Activated naive CD4-positive, alpha-beta T cell treated with anti-CD3 and anti-CD28 coated beads for 36 hours (primary cell): ENCODE measurements at regions not wholly inside any gene's neighbourhood (a gene's known extent, or its start where the extent isn't known, plus 50 kb on each side); places are given as distances from the start of the nearest gene placed in this dataset.

ENCODE experiments used
- CTCF ChIA-PET: fragments of 350-600 bp; sonication (Branson Sonifier 250); formaldehyde crosslinking; loops from one replicate; lab custom pipeline; 2021; ENCODE audit warnings: antibody characterized with exemption; lab: Charles Lee
- DNase-seq: peaks from one replicate; pipeline ENCODE4 v3.0.0-alpha.2; 2020
- H3K27ac Mint-ChIP-seq: one replicate; pipeline ENCODE4 v1.8.0; 2021; ENCODE audit warnings: mild to moderate bottlenecking, mixed read lengths
- H3K27me3 Mint-ChIP-seq: one replicate; pipeline ENCODE4 v1.8.0; 2021; ENCODE audit warnings: low read depth, mixed read lengths
- H3K36me3 Mint-ChIP-seq: one replicate; pipeline ENCODE4 v1.8.0; 2021; ENCODE audit warnings: low read depth, mixed read lengths
- H3K4me1 Mint-ChIP-seq: one replicate; pipeline ENCODE4 v1.8.0; 2021; ENCODE audit warnings: low read depth, mixed read lengths
- H3K4me3 Mint-ChIP-seq: one replicate; pipeline ENCODE4 v1.8.0; 2021; ENCODE audit warnings: mild to moderate bottlenecking, moderate library complexity, mixed read lengths
- H3K9me3 Mint-ChIP-seq: one replicate; pipeline ENCODE4 v1.8.0; 2021; ENCODE audit warnings: mixed read lengths
- intact Hi-C: fragments of 100-400 bp; cut with micrococcal nuclease; formaldehyde crosslinking; loops from one replicate; pipeline ENCODE4 v1.15.1; 2023

DNA sequence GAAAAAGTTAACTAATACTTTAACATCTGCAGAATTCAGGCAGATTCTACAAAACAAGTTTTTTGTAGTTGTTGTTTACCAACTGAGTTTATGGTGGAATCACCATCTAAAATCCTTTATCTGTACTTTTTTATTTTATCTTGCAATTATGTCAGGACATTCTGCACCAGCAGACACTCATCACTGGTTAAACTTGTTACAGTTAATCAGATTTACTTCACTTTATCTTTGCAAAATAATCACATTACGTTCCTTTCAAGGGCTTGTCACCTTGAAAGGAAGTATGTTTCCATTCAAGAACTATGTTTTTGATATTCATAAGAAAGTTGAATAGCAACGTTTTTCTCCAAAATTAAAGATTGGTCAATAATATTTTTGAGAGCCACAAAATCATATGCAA lies 796.6 kb upstream of the ROBO1 start:
- Mint-ChIP-seq H3K4me3 (no peak overlapping the region), H3K4me1 (no peaks in the 10 kb centered on the region), H3K36me3 (no peaks in the 10 kb centered on the region), H3K27me3 (no peaks in the 10 kb centered on the region), H3K9me3 (peaks cover 7% of the 10 kb centered on the region), H3K27ac (no peak overlapping the region)
- intact Hi-C loops = no loop called here
- CTCF ChIA-PET = no interaction called here
- no peak for DNase-seq

DNA sequence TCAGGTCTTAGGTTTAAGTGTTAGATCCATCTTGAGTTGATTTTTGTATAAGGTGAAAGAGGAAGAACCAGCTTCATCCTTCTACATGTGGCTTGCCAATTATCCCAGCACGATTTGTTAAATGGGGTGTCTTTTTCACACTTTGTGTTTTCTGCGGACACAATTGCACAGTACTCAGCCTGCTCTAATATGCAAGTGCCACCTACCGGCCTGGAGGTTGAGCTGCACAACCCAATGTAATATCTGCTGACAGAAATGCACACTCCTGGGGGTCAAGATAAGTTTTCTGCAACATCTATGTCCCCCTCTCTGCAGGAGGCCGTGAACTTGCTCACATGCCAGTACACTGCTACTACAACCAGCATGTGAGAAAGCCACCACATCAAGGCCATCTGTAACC lies 791.9 kb upstream of the ROBO1 start:
- H3K4me1 Mint-ChIP-seq = no peaks in the 10 kb centered on the region
- H3K27ac Mint-ChIP-seq = no peak overlapping the region
- H3K4me3 Mint-ChIP-seq = no peak overlapping the region
- H3K36me3 Mint-ChIP-seq = no peaks in the 10 kb centered on the region
- peaks cover 12% of the 10 kb centered on the region for H3K9me3 Mint-ChIP-seq
- CTCF ChIA-PET = no interaction called here
- DNase-seq = no peak
- intact Hi-C loops = no loop called here
- H3K27me3 Mint-ChIP-seq = no peaks in the 10 kb centered on the region

DNA sequence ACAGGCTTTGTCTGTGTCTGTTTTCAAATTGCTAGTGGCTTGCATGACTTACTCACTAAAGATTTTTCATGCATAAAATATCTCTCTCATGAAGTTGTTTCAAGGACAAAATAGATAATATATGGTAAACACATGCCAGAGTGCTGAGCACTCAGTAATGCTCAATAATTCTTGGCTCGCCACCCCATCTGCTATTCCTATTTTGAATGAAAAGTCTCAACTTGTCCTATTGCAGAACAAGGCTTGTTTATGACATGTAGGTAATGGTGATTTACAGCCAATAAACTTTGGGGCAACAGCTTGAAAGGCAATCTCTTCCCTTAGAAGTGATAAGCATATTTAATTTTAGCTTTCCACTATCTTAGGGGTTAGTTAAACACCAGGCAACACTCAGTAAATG lies 789.0 kb upstream of the ROBO1 start:
- peaks cover 10% of the 10 kb centered on the region for H3K9me3 Mint-ChIP-seq

DNA sequence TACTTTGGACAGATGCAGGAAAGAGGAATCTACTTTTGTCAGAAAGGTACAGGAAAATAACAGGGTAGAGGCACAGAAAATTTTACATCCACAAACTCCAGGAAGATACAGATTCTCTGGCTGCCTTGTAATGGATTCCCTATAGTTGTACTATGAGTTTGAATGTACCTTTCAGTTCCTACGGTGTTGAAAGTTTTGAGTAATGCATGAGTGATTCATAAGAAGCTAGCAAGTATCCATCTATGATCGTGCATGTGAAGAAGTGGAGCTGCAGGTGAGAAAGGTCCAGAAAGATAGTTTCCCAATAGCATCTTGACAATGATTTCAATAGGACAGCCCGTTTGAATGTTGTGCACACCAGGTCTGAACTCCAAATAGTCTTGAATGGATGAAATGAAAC lies 786.5 kb upstream of the ROBO1 start:
- Mint-ChIP-seq H3K36me3 (no peaks in the 10 kb centered on the region), H3K27ac (no peak overlapping the region), H3K4me3 (no peak overlapping the region), H3K9me3 (peaks cover 6% of the 10 kb centered on the region), H3K4me1 (no peaks in the 10 kb centered on the region), H3K27me3 (no peaks in the 10 kb centered on the region)
- intact Hi-C loops = no loop called here
- no peak for DNase-seq
- CTCF ChIA-PET = no interaction called here

More for the DNA sequence above, 789.0 kb upstream of the ROBO1 start:
- DNase-seq = no peak
- intact Hi-C loops = no loop called here
- Mint-ChIP-seq H3K36me3 (no peaks in the 10 kb centered on the region), H3K27ac (no peak overlapping the region), H3K27me3 (no peaks in the 10 kb centered on the region), H3K4me3 (no peak overlapping the region), H3K4me1 (no peaks in the 10 kb centered on the region)
- CTCF ChIA-PET = no interaction called here

DNA sequence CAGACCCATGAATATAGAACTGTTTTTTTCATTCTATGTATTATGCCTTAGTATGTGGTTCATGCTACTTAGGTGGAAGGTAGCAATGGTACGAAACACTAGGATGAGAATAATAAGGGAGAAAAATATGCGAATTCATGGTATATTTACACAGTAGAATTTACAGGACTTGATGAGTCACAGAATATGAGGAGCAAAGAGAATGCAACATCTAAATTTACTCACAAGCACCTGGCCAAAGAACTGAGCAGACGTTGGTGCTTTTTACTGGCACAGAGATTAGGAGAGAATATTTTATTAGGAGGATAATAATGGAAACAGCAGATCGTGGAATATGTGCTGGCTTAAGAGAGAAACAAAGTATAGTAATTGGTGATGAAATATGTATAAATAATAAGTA lies 785.4 kb upstream of the ROBO1 start:
- Mint-ChIP-seq H3K36me3 (no peaks in the 10 kb centered on the region), H3K27ac (no peak overlapping the region), H3K4me1 (no peaks in the 10 kb centered on the region), H3K9me3 (peaks cover 2% of the 10 kb centered on the region), H3K27me3 (no peaks in the 10 kb centered on the region), H3K4me3 (no peak overlapping the region)
- DNase-seq = no peak
- CTCF ChIA-PET = no interaction called here
- intact Hi-C loops = no loop called here

DNA sequence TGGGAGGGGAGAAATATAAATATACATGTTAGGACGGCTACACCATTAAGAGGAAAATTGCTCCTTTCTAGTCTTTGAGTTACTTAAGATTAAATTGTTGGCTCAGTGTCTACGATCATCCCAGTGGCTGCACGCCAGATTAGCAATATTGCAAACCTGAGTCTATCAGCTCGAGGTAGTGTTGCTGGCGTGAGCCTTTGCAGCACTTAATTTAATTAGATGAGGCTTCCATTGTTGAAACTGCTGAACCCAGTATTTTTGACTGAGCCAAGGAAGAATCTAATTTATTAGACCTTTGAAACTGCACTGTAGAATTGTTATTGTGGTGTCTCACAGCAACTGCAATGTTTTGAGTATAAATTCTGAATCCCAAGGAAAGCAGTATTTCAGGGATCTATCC lies 782.4 kb upstream of the ROBO1 start:
- H3K4me3 Mint-ChIP-seq = no peak overlapping the region
- intact Hi-C loops = no loop called here
- no peak overlapping the region for H3K27ac Mint-ChIP-seq
- H3K36me3 Mint-ChIP-seq = no peaks in the 10 kb centered on the region
- H3K27me3 Mint-ChIP-seq = no peaks in the 10 kb centered on the region
- no peaks in the 10 kb centered on the region for H3K4me1 Mint-ChIP-seq
- CTCF ChIA-PET = no interaction called here
- H3K9me3 Mint-ChIP-seq = peaks cover 4% of the 10 kb centered on the region
- DNase-seq = no peak

DNA sequence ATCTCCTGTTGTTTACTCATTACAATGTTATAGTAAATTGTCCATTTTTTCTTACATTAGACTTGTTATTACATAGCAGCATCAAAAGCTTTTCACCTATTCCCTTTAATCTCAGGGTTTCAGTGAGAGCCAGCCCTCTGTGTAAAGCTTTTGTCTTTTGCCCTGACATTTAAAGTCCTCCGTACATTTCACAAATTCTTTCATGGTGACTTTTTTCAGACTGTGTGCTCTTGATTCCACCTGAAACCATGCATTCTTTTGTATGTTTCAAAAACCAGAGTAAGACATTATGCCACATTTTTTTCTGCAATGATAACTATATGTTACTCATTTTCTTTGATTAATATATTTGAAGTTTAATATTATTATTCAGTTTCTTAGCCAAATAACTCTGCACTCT lies 781.4 kb upstream of the ROBO1 start:
- CTCF ChIA-PET = no interaction called here
- intact Hi-C loops = no loop called here
- Mint-ChIP-seq H3K4me3 (no peak overlapping the region), H3K27me3 (no peaks in the 10 kb centered on the region), H3K9me3 (peaks cover 7% of the 10 kb centered on the region), H3K36me3 (no peaks in the 10 kb centered on the region), H3K4me1 (no peaks in the 10 kb centered on the region), H3K27ac (no peak overlapping the region)
- no peak for DNase-seq

DNA sequence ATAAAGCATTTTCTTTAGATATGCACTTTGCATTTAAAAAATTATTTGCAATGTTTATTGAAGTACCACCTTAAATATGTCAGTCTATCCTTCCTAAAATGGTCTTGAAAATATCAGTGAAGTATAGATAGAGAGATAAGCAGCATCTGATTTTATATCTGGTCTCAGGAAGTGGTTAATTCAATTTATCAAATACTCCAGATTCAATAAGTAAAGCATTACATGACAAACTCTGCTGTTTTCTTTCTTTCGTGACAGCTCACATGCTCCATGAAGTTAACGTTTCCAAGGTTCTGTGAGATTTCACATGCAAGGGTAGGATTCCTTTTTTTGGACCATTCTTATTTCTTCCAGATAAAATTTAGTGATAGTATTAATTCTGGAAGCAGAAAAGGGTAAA lies 775.4 kb upstream of the ROBO1 start:
- Mint-ChIP-seq H3K9me3 (peaks cover 6% of the 10 kb centered on the region), H3K4me3 (no peak overlapping the region), H3K27me3 (no peaks in the 10 kb centered on the region), H3K36me3 (no peaks in the 10 kb centered on the region), H3K4me1 (no peaks in the 10 kb centered on the region), H3K27ac (no peak overlapping the region)
- CTCF ChIA-PET = no interaction called here
- intact Hi-C loops = no loop called here
- DNase-seq = no peak

DNA sequence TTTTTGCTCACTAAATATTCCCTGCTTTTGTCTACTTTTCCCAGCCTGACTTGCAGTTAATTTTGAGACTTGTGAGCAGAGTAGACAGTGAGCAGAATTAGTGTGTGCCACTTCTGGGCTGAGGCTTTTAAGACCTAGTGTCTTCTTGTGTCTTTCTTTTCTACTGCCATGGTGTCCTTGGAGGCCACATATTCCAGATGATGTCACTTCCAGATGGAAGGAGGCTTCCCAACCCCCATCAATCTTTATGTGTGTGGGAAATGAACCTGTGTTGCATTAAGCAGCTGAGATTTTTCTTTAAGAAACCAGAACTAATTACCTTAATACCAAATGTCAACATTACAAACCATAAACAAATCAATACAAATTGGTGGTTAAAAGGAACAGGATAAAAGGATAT lies 774.7 kb upstream of the ROBO1 start:
- Mint-ChIP-seq H3K4me1 (no peaks in the 10 kb centered on the region), H3K9me3 (peaks cover 6% of the 10 kb centered on the region), H3K27ac (no peak overlapping the region), H3K27me3 (no peaks in the 10 kb centered on the region), H3K4me3 (no peak overlapping the region), H3K36me3 (no peaks in the 10 kb centered on the region)
- intact Hi-C loops = no loop called here
- CTCF ChIA-PET = no interaction called here
- DNase-seq = no peak

DNA sequence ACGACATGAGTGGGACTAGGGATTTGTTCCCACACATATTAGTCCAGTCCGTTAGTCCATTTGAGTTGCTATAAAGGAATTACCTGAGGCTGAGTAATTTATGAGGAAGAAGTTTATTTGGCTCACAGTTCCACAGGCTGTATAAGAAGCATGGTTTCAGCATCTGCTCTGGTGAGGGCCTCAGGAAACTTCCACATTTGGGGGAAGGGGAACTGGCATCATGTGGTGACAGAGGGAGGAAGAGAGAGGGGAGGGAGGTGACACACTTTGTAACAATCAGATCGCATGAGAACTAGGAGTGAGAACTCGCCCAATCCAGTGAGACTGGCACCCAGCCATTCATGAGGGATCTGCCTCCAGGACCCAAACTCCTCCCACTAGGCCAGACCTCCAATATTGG lies 769.9 kb upstream of the ROBO1 start:
- H3K4me1 Mint-ChIP-seq = no peaks in the 10 kb centered on the region
- H3K4me3 Mint-ChIP-seq = no peak overlapping the region
- peaks cover 7% of the 10 kb centered on the region for H3K9me3 Mint-ChIP-seq
- H3K27me3 Mint-ChIP-seq = no peaks in the 10 kb centered on the region
- no peaks in the 10 kb centered on the region for H3K36me3 Mint-ChIP-seq
- CTCF ChIA-PET = no interaction called here
- DNase-seq = no peak
- no peak overlapping the region for H3K27ac Mint-ChIP-seq
- intact Hi-C loops = no loop called here

DNA sequence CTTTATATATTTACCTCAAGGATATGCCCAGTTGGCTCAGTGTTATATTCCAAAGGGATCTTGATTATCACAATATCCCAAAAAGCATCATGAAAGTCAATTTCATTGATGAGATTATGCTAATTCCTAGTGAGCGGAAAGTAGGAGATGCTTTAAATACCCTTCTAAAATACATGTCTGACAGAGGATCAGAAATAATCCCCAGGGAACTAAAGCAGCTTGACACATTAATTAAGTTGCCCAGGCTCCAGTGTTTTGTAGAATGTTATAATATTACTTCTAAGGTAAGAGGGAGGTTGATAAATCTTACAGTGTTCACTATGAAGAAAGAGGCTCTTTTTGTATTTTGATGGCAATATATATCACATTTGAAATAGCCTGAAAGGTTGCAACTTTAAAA lies 767.5 kb upstream of the ROBO1 start:
- Mint-ChIP-seq H3K36me3 (no peaks in the 10 kb centered on the region), H3K4me1 (no peaks in the 10 kb centered on the region), H3K27ac (no peak overlapping the region), H3K9me3 (peaks cover 8% of the 10 kb centered on the region), H3K4me3 (no peak overlapping the region), H3K27me3 (no peaks in the 10 kb centered on the region)
- CTCF ChIA-PET = no interaction called here
- DNase-seq = no peak
- intact Hi-C loops = no loop called here

DNA sequence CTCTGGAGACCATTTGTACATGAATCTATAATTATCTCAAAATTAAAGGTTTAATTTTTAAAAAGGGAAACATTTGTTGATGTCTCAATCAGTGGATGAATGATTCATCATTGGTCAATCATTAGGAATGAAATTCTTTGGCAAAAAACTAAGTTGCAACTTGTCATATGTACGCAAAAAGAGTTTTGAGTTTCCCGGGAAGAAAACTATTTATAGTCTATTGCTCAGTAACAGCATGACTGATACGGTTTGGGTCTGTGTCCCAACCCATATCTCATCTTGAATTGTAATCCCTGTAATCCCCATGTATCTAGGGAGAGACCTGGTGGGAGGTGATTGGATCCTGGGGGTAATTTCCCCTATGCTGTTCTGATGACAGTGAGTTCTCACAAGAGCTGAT lies 765.8 kb upstream of the ROBO1 start:
- intact Hi-C loops = no loop called here
- CTCF ChIA-PET = no interaction called here
- Mint-ChIP-seq H3K27ac (no peak overlapping the region), H3K4me1 (no peaks in the 10 kb centered on the region), H3K4me3 (no peak overlapping the region), H3K9me3 (peaks cover 13% of the 10 kb centered on the region), H3K27me3 (no peaks in the 10 kb centered on the region), H3K36me3 (no peaks in the 10 kb centered on the region)
- no peak for DNase-seq

DNA sequence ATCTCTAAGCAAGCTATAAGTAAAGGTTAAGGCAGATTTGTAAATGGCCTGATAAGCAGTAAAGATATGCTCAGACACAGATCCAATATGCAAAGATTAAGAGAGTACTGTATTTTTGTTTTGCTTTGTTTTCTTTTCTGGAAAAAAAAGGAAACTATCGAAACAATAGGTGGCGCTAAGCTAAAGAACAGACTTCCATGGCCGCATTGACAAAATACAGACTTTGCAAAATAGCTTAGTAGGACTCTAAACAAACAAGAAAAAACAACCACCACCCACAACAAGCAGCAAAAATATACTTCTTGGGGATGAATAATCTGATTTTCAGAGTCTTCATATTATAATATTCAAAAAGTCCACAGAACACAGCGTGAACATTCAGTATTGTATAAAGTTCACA lies 758.4 kb upstream of the ROBO1 start:
- Mint-ChIP-seq H3K9me3 (peaks cover 18% of the 10 kb centered on the region), H3K27ac (no peak overlapping the region), H3K4me3 (no peak overlapping the region), H3K4me1 (no peaks in the 10 kb centered on the region), H3K36me3 (no peaks in the 10 kb centered on the region), H3K27me3 (no peaks in the 10 kb centered on the region)
- no peak for DNase-seq
- CTCF ChIA-PET = no interaction called here
- intact Hi-C loops = no loop called here

DNA sequence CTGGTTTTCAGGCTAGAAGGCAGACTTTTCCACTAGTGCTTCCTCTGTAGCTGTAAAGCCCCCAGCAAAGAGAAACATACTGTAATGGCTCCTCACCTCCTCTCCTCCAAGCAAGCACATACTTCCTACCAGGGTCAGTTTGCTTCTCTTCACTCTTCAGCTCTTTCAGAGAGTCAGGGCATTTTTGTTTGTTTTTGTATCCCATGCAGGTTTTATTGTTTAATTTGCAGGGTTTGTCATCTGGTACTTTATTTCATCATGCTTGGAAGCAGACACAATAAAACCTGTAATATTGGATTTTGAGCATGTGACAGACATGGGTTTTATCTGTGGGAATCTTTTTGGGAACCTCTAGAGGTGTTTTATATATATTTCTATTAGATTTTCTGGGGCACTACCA lies 753.3 kb upstream of the ROBO1 start:
- Mint-ChIP-seq H3K4me1 (no peaks in the 10 kb centered on the region), H3K27me3 (no peaks in the 10 kb centered on the region), H3K36me3 (no peaks in the 10 kb centered on the region), H3K27ac (no peak overlapping the region), H3K4me3 (no peak overlapping the region), H3K9me3 (peaks cover 16% of the 10 kb centered on the region)
- no peak for DNase-seq
- CTCF ChIA-PET = no interaction called here
- intact Hi-C loops = no loop called here
